Osteoblast (primary cell): ENCODE measurements at regions not wholly inside any gene's neighbourhood (a gene's known extent, or its start where the extent isn't known, plus 50 kb on each side); places are given as distances from the start of the nearest gene placed in this dataset.

Source experiments
- DNase-seq: peaks from one replicate; pipeline ENCODE4 v3.0.0; 2011; ENCODE audit warnings: low spot score, mixed read lengths; ENCODE audit not compliant: insufficient read length; ENCODE audit errors: missing footprints
- H2AFZ ChIP-seq: 2 replicates; pipeline ENCODE4 v1.6.0; 2011; ENCODE audit warnings: mild to moderate bottlenecking, low read length
- H3K27ac ChIP-seq: 2 replicates; pipeline ENCODE4 v1.5.1; 2011; ENCODE audit warnings: mild to moderate bottlenecking, low read depth, low read length, moderate library complexity
- H3K27me3 ChIP-seq: 2 replicates; pipeline ENCODE4 v1.6.0; 2012; ENCODE audit warnings: mild to moderate bottlenecking, control low read depth, inconsistent platforms, low read length, moderate library complexity; ENCODE audit not compliant: insufficient read depth
- H3K36me3 ChIP-seq: 2 replicates; pipeline ENCODE4 v1.5.1; 2011; ENCODE audit warnings: mild to moderate bottlenecking, low read length, control low read depth, moderate library complexity; ENCODE audit not compliant: insufficient read depth
- H3K4me1 ChIP-seq: 2 replicates; pipeline ENCODE4 v1.5.1; 2011; ENCODE audit warnings: mild to moderate bottlenecking, low read length, control low read depth, moderate library complexity; ENCODE audit not compliant: insufficient read depth
- H3K4me2 ChIP-seq: 2 replicates; pipeline ENCODE4 v1.6.0; 2011; ENCODE audit warnings: mild to moderate bottlenecking, low read length; ENCODE audit not compliant: insufficient read depth
- H3K4me3 ChIP-seq: fragments of 200-600 bp; sonication (generic); 3 replicates; pipeline ENCODE4 v1.5.1; 2012; ENCODE audit warnings: mild to moderate bottlenecking, low read length, inconsistent platforms; ENCODE audit not compliant: insufficient read depth
- H3K79me2 ChIP-seq: 2 replicates; pipeline ENCODE4 v1.6.0; 2012; ENCODE audit warnings: mild to moderate bottlenecking, low read length, control low read depth, inconsistent platforms; ENCODE audit not compliant: insufficient read depth
- H3K9me3 ChIP-seq: 2 replicates; pipeline ENCODE4 v1.5.1; 2011; ENCODE audit warnings: low read depth, low read length, control low read depth
- H4K20me1 ChIP-seq: 2 replicates; pipeline ENCODE4 v1.6.0; 2012; ENCODE audit warnings: mild to moderate bottlenecking, low read length, control low read depth; ENCODE audit not compliant: insufficient read depth
- TF ChIP-seq, protein P1 (sequence below): IDR thresholded peaks from 2 replicates; pipeline ENCODE4 v1.5.1; 2011; ENCODE audit warnings: mild to moderate bottlenecking, low read depth, low read length, moderate library complexity; ENCODE audit errors: extremely low read depth

DNA sequence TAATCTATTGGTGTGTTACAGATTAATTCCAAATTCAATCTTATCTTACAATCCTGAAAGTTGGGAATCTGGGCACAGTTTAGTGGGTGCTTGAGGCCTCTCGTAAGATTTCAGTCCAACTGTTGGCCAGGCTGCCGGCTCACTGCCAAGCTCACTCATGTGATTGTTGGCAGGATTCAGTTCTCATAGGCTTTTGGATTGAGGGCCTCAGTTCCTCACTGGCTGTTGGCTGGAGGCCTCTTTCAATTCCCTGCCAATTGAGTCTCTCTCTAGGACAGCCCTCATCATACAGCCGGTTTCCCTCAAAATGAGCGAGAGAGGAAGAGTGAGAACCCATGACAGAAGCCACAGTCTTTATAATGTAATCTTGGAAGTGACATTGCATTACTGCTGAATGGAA is 123.5 kb upstream of the FBXO33 start:
- H4K20me1 ChIP-seq = no peaks in the 10 kb centered on the region
- H3K36me3 ChIP-seq = no peaks in the 10 kb centered on the region
- no peaks in the 10 kb centered on the region for H3K79me2 ChIP-seq
- TF ChIP-seq, protein P1, sequence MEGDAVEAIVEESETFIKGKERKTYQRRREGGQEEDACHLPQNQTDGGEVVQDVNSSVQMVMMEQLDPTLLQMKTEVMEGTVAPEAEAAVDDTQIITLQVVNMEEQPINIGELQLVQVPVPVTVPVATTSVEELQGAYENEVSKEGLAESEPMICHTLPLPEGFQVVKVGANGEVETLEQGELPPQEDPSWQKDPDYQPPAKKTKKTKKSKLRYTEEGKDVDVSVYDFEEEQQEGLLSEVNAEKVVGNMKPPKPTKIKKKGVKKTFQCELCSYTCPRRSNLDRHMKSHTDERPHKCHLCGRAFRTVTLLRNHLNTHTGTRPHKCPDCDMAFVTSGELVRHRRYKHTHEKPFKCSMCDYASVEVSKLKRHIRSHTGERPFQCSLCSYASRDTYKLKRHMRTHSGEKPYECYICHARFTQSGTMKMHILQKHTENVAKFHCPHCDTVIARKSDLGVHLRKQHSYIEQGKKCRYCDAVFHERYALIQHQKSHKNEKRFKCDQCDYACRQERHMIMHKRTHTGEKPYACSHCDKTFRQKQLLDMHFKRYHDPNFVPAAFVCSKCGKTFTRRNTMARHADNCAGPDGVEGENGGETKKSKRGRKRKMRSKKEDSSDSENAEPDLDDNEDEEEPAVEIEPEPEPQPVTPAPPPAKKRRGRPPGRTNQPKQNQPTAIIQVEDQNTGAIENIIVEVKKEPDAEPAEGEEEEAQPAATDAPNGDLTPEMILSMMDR = no peak
- H2AFZ ChIP-seq = no peak overlapping the region
- H3K27me3 ChIP-seq = no peaks in the 10 kb centered on the region
- H3K4me1 ChIP-seq = no peaks in the 10 kb centered on the region
- H3K9me3 ChIP-seq = no peaks in the 10 kb centered on the region
- no peak overlapping the region for H3K27ac ChIP-seq
- DNase-seq = no peak
- no peak overlapping the region for H3K4me3 ChIP-seq
- H3K4me2 ChIP-seq = no peak overlapping the region

DNA sequence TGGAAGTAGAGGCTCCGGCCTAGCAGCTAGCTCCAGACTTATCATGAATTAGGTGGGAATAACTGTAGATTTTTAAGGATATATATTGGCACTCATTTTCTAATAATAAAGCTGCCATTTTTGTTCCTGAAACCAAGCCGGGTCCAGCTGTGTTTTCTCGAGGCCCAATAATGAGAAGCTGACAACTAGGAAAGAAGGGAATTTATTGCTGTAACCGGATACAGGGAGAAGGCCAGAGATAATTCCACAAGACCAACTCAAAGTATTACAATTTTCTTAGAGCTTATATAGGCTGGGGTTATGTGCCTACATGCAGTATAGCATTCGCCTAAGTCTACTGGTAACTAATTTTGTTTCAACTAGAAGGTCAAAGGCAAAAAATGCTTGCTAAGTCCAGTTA is 122.3 kb upstream of the FBXO33 start:
- DNase-seq = no peak
- Histone ChIP-seq H3K27ac (no peak overlapping the region), H3K79me2 (no peaks in the 10 kb centered on the region), H2AFZ (no peak overlapping the region), H3K4me3 (no peak overlapping the region), H3K4me2 (no peak overlapping the region), H4K20me1 (no peaks in the 10 kb centered on the region), H3K4me1 (no peaks in the 10 kb centered on the region), H3K9me3 (no peaks in the 10 kb centered on the region), H3K27me3 (no peaks in the 10 kb centered on the region), H3K36me3 (no peaks in the 10 kb centered on the region)
- TF ChIP-seq, protein P1 = no peak

DNA sequence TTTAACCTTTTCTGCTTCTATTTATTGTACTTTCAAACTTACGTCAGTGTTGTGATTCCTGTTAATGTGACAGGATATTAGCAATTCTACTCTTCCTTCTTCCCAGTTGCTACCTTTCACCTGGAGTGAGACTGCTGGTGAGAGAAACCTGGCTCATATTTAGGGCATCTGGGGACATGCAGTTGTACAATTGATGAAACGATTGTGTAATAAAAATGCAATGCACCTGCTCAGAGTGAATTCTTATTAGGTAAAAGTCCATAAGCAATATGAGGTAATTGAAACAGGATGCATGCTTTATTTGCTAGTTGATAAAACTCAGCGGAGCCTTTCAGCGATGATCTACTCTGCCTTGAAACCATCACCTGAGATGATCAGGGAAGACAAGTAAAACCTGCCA is 116.1 kb upstream of the FBXO33 start:
- no peaks in the 10 kb centered on the region for H3K27me3 ChIP-seq
- no peak overlapping the region for H3K4me3 ChIP-seq
- no peak overlapping the region for H2AFZ ChIP-seq
- DNase-seq = no peak
- H3K4me2 ChIP-seq = no peak overlapping the region
- no peaks in the 10 kb centered on the region for H3K36me3 ChIP-seq
- no peaks in the 10 kb centered on the region for H3K4me1 ChIP-seq
- no peak overlapping the region for H3K27ac ChIP-seq
- no peaks in the 10 kb centered on the region for H4K20me1 ChIP-seq
- H3K9me3 ChIP-seq = no peaks in the 10 kb centered on the region
- no peaks in the 10 kb centered on the region for H3K79me2 ChIP-seq
- TF ChIP-seq, protein P1 = no peak

DNA sequence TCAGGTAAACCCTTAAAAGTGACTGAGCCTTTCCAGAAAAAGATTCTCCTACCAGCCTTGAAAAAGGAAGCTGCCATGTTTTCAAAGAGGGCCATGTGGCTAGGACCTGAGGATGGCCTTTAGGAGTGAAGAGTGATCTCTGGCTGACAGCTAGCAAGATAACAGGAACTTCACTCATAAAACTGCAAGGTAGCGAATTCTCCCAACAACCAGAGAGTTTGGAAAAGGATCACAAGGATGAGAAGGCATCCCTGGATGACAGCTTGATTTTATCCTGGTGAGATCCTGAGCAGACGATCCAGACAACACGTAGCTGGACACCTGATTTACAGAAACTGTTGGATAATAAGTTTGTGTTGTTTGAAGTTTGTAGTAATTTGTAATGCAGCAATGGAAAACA is 115.6 kb upstream of the FBXO33 start:
- H4K20me1 ChIP-seq = no peaks in the 10 kb centered on the region
- H3K4me1 ChIP-seq = no peaks in the 10 kb centered on the region
- no peaks in the 10 kb centered on the region for H3K27me3 ChIP-seq
- no peak overlapping the region for H3K4me2 ChIP-seq
- TF ChIP-seq, protein P1 = no peak
- no peak overlapping the region for H3K27ac ChIP-seq
- H3K4me3 ChIP-seq = no peak overlapping the region
- H3K9me3 ChIP-seq = no peaks in the 10 kb centered on the region
- H3K36me3 ChIP-seq = no peaks in the 10 kb centered on the region
- no peak for DNase-seq
- no peak overlapping the region for H2AFZ ChIP-seq
- H3K79me2 ChIP-seq = no peaks in the 10 kb centered on the region
